Testis (tissue), 2 donors: ENCODE measurements at regions not wholly inside any gene's neighbourhood (a gene's known extent, or its start where the extent isn't known, plus 50 kb on each side); places are given as distances from the start of the nearest gene placed in this dataset.

Experiments
- CTCF ChIP-seq, 3 experiments: fragments of 450-650 bp in 2 of 3; fragments of 200-600 bp in 1 of 3; sonication (generic) in 1 of 3; IDR thresholded peaks; one replicate each; pipeline ENCODE4 v1.5.1; 2016 to 2019; ENCODE audit warnings: antibody characterized with exemption in 3 of 3, mild to moderate bottlenecking in 2 of 3, moderate library complexity in 1 of 3
- POLR2A ChIP-seq: fragments of 450-650 bp; IDR thresholded peaks from one replicate; pipeline ENCODE4 v1.6.1; 2017; ENCODE audit warnings: antibody characterized with exemption, mild to moderate bottlenecking, moderate library complexity

DNA sequence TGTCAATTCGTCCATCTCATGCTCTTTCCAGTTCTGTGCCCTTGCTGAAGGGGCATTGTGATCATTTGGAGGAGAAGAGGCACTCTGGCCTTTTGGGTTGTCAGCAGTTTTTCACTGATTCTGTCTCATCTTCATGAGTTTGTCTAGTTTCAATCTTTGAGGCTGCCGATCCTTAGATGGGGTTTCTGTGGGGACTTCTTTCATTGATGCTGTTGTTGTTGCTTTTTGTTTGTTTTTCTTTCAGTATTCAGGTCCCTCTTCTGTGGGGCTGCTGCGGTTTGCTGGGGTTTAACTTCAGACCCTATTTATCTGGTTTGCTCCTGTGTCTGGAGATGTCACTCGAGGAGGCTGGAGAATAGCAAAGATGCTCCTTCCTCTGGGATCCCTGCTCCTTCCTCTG is 224.3 kb downstream of the JRKL start:
- no peak for TF ChIP-seq POLR2A
- no peak for TF ChIP-seq CTCF (IDR thresholded peaks at IDR 0.05)
